ENCODE measurements at regions not wholly inside any gene's neighbourhood (a gene's known extent, or its start where the extent isn't known, plus 50 kb on each side); places are given as distances from the start of the nearest gene placed in this dataset.

GRCh38 chr12:98409548-98409947 lies 105.8 kb upstream of the TMPO start:
- DNase-seq = no peak

DNA sequence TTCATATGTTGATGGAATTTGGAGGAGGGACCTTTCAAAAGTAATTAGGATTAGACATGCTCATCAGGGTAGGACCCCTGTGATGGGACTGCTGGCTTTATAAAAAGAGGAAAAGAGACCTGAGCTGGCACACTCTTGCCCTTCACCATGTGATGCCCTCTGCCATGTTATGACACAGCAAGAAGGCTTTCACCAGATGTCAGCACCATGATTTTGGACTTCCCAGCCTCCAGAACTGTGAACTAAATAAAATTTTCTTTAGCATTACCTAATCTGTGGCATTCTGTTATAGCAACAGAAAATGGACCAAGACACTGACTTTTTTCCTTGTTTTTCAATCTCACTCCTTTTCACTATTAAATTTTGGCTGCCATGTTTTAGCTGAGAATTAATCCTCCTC lies 105.0 kb upstream of the TMPO start:
- no peak for DNase-seq

- DNase-seq = no peak
Measured at GRCh38 chr12:98416845-98417244, 98.5 kb upstream of the TMPO start.

DNA sequence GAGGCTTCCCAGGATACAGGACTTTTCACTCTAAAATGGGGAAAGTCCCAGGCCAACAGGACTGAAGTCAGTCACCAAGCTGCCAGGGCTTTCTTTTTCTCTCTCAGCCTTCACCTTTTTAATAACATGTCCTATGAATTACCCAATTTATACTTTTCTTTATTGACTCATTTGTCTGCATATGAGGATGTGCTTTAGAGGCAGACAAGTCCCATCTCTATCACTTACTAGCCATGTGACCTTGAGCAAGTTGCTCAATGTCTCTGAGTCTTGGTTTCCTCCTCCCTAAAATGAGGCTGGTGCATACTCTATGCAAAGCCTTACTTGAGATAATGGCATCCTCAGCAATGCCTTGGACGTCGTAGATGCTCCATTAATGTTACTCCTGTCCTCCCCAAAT lies 98.1 kb upstream of the TMPO start:
- no peak for DNase-seq

- DNase-seq = no peak
Measured at GRCh38 chr12:98418357-98419075, 96.9 kb upstream of the TMPO start.

DNA sequence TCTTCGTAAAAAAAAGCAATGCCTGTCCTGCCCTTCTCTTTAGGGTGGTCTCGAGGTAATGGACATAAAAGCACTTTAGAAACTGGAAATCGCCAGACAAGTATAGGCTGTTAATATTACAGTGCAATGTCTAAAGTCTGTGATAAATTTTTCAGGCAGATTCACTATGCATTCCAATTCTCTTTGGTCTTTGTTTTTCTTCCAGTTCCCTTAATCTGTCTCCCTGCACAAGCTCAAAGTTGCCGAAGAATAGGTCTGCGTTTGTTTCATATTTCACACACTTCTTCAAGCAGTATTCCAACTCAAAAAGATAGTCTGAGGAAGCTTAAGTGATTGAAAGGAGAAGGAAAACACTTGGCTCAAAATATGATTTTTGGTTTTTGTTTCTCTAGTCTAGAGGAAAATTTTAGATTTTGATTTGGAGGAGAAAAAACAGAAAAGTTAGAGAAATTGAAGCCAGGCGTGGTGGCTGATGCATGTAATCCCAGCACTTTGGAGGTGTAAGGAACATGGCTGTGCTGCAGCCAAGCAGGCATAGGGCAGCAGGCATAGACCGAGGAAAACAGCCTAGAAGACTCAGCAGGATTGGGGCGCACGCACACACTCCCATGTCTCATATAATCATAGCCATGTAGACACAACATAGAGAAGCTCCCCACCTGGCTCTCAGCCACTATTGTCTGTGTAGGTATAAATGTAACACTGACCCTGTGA lies 96.2 kb upstream of the TMPO start:
- no peak for DNase-seq

GRCh38 chr12:98419795-98420404 lies 95.5 kb upstream of the TMPO start:
- no peak for DNase-seq

DNA sequence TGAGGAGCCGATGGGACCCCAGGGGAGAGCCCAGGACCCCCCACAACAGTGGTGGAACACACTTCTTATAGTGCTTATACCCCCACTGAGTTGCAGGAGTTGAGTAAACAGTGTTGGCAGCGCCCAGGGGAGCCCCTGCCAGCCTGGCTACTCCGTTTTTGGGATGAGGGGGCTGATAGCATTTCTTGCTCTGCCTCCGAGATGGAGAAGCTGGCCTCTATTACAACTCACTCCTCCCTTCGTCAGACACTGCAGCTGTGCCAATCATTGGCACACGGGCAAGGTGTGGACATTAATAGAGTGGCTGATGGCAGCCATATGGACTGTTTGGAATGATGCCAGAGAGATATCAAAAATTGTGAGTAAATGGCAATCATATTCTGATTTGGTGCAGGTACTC lies 94.9 kb upstream of the TMPO start:
- DNase-seq = no peak

DNA sequence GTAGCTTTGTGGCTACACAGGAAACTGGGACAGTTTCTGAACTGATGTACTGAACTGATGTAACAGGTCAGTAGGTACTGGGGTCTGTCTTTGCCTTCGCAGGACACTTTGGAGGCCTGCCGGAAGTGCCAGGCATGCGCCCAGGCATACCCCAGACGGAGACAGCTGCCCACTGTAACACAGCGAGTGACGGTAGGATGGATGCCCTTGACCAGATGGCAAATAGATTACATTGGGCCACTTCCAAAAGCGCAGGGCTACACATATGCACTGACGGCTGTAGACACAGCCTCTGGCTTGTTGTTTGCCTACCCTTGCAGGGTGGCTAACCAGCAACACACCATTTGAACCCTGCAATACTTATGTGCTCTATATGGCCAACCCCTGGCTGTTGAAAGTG lies 94.1 kb upstream of the TMPO start:
- DNase-seq = peak; percentile 56

GRCh38 chr12:98422359-98422758 lies 93.0 kb upstream of the TMPO start:
- no peak for DNase-seq

DNA sequence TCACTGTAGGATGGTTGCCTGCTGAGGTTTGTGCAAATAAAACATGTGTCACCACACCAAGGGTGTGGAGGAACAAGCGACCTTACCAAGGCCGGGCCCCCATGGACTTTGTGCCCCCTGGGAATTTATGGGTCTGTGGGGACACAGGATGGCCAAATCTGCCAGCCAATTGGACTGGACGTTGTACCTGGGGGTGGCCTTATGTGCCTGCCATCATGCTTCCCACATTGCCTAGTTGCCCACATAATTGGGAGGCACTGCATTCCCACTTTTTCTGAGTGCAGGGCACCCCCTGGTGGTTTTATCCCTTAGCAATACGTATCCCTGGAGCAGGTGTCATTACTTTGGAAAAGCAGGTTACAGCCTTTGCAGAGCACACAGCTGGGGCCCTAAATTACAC lies 92.6 kb upstream of the TMPO start:
- no peak for DNase-seq

GRCh38 chr12:98423963-98424362 lies 91.4 kb upstream of the TMPO start:
- no peak for DNase-seq

- DNase-seq = peak; percentile 7
Measured at GRCh38 chr12:98424726-98425401, 90.5 kb upstream of the TMPO start.

- DNase-seq = no peak
Measured at GRCh38 chr12:98425859-98426258, 89.5 kb upstream of the TMPO start.

DNA sequence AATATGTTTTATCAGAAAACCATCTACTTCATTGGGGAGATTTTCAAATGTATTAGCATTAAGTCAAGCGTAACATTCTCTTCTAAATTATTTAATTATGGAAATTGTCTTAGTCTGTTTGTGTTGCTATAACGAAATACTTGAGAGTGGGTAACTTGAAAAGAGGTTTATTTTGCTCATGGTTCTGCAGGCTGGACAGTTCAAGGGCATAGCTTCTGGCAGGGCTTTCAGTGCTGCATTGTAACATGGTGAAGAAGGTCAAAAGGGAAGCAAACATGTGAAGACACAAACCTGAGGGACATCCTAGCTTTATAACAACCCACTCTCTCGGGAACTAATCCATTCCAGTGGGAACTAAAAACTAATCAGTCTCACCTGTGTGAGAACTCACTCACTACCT lies 84.3 kb upstream of the TMPO start:
- DNase-seq = no peak

DNA sequence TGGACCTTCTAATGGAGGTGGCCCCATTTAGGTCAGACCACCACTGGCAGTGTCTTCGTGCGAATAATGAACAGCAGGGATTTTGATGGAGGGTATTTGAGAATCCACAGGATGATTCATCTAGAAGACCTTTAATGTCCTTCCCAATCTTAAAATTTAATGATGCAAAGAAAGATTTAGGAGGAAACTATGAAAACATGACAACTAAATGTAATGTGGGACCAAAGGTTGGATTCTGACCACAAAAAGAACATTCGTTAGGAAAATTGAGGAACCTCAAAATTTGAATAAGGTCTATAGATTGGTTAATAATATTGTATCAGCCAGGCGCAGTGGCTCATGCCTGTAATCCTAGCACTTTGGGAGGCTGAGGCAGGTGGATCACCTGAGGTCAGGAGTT lies 78.2 kb upstream of the TMPO start:
- no peak for DNase-seq

- no peak for DNase-seq
Measured at GRCh38 chr12:98437806-98438595, 77.4 kb upstream of the TMPO start.

DNA sequence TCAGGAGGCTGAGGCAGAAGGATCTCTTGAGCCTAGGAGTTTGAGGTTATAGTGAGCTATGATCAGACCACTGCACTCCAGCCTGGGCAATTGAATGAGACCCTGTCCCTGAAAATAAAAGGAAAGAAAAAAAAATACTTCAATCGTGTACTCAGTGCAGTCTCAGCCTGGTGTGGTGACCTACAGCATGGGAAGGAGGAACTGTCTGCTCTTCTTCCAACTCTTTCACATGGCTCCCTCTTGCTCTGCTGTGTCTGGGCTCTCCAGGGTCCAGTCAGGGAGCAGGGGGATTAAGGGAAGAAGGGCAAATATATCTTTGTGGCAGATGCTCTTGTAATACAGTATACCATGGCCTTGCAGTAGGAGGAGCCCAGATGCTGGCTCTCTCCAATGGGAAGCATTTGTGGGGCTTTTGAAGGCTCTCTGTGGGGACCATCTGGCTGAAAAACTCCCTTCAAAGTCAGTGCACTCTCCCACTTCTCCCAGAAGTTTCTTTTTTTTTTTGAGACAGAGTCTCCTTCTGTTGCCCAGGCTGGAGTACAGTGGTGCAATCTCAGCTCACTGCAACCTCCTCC lies 76.6 kb upstream of the TMPO start:
- DNase-seq = no peak

GRCh38 chr12:98439471-98439951 lies 75.9 kb upstream of the TMPO start:
- DNase-seq = no peak

- no peak for DNase-seq
Measured at GRCh38 chr12:98439981-98440581, 75.3 kb upstream of the TMPO start.

DNA sequence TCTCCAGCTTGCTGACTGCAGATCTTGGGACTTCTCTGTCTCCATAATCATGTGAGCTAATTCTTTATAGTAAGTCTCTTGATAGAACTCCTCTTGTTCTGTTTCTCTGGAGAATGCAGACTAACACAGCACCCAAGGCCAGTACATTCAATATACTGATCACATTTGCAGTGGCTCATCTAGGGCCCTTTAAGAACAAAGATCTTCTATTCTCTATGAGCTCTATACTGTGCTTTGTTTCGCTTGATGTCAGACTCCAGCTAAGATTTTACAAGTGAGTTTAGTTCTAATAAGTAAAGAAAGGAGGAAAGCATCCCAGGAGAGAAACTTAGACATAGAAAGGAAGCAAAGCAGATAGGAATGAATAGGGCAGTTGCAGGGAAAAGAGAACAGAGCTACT lies 69.3 kb upstream of the TMPO start:
- DNase-seq = no peak

DNA sequence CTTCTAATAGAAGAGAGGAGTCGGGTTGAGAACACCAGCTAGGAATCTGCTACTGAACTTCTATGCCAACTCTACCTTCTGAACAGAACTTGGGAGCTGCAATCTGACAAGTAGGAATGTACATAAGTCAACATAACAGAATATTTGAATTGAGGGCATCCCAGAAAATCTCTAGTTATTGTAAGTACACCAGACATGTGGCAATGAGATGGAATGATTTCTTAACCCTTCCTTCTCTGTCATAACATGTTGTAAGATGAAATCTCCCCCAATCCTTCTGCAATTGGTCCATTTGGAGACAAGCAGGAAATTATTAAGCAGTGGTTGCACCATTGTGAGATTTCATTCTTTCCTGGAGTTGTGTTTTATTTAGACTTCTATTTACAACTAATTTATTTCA lies 68.7 kb upstream of the TMPO start:
- no peak for DNase-seq
